ENCODE measurements at regions not wholly inside any gene's neighbourhood (a gene's known extent, or its start where the extent isn't known, plus 50 kb on each side); places are given as distances from the start of the nearest gene placed in this dataset.

DNA sequence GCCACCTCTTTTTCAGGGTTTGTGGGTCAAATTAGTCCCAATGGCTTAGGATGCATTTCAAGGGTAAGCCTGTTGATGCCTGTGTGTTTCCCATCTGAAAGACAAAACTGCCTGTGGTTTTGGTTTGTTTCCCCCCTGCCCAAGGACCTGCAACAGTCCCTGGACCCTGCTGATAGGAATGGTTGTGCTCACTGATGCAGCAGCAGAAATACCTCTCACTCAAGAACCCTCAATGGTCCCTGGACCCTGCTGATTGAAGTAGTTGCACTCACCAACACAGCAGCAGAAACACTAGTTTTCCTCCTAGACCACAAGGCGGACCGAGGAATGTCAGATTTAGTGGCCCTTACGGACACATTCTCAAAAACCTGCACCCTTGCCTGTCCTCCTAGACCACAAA, 386.9 kb downstream of the NUP35 start:
- H3K4me3 ChIP-seq (ENCODE audit: insufficient read depth, low read length): no peak overlapping the region
- no peak overlapping the region for H3K4me2 ChIP-seq (ENCODE audit: insufficient read depth, low read length)
- H3K27ac ChIP-seq (ENCODE audit: low read depth, low read length): no peak overlapping the region
- no peaks in the 10 kb centered on the region for H3K79me2 ChIP-seq (ENCODE audit: insufficient read depth, low read length)
- no peaks in the 10 kb centered on the region for H3K9me3 ChIP-seq (ENCODE audit: low read depth, low read length)
- TF ChIP-seq, protein P1, sequence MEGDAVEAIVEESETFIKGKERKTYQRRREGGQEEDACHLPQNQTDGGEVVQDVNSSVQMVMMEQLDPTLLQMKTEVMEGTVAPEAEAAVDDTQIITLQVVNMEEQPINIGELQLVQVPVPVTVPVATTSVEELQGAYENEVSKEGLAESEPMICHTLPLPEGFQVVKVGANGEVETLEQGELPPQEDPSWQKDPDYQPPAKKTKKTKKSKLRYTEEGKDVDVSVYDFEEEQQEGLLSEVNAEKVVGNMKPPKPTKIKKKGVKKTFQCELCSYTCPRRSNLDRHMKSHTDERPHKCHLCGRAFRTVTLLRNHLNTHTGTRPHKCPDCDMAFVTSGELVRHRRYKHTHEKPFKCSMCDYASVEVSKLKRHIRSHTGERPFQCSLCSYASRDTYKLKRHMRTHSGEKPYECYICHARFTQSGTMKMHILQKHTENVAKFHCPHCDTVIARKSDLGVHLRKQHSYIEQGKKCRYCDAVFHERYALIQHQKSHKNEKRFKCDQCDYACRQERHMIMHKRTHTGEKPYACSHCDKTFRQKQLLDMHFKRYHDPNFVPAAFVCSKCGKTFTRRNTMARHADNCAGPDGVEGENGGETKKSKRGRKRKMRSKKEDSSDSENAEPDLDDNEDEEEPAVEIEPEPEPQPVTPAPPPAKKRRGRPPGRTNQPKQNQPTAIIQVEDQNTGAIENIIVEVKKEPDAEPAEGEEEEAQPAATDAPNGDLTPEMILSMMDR (IDR thresholded peaks at IDR 0.05; ENCODE audit: extremely low read depth, low read depth, low read length): no peak
- DNase-seq (ENCODE audit: insufficient read length, low spot score, missing footprints): no peak
- H3K27me3 ChIP-seq (ENCODE audit: insufficient read depth, low read length): no peaks in the 10 kb centered on the region
- no peak overlapping the region for H2AFZ ChIP-seq (ENCODE audit: low read length)
- H3K36me3 ChIP-seq (ENCODE audit: insufficient read depth, low read length): no peaks in the 10 kb centered on the region
- no peaks in the 10 kb centered on the region for H4K20me1 ChIP-seq (ENCODE audit: insufficient read depth, low read length)
- H3K4me1 ChIP-seq (ENCODE audit: insufficient read depth, low read length): no peaks in the 10 kb centered on the region

DNA sequence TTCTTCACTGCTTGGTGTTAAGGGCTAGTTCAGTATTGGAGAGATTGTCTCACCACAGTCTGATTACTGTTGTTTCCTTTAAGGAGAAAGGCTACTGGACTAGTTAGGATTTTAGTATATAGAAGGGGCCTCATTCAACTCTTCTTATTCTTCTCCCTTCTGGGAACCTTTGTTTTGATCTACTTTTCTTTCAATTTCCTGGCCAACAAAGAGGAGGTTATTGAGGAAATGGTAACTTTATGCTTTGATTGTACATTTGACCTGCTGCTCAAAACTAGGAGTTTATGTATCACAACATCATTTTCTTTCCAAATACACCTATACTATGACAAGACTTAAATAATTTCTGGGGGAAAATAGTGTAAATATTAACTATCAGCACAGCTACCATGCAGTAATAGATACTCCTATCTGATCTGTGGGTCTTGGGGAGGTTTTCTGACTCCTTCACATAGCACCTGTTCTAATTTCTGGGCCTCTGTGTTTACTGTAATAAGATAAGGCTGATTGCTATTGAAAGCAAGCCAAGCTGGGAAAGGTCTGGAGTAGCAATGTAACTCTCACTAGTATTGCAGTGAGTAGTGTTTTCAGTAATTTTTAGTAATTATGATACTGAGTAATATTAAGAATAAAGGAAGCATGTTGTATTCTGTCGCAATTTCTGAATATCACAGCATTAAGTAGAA, 395.3 kb downstream of the NUP35 start:
- TF ChIP-seq, protein P1 (IDR thresholded peaks at IDR 0.05; ENCODE audit: extremely low read depth, low read depth, low read length): no peak
- H3K36me3 ChIP-seq (ENCODE audit: insufficient read depth, low read length): no peaks in the 10 kb centered on the region
- H3K79me2 ChIP-seq (ENCODE audit: insufficient read depth, low read length): no peaks in the 10 kb centered on the region
- H3K9me3 ChIP-seq (ENCODE audit: low read depth, low read length): no peaks in the 10 kb centered on the region
- no peaks in the 10 kb centered on the region for H3K4me1 ChIP-seq (ENCODE audit: insufficient read depth, low read length)
- no peaks in the 10 kb centered on the region for H4K20me1 ChIP-seq (ENCODE audit: insufficient read depth, low read length)
- no peaks in the 10 kb centered on the region for H3K27me3 ChIP-seq (ENCODE audit: insufficient read depth, low read length)
- no peak for DNase-seq (ENCODE audit: insufficient read length, low spot score, missing footprints)
- H3K27ac ChIP-seq (ENCODE audit: low read depth, low read length): no peak overlapping the region
- H2AFZ ChIP-seq (ENCODE audit: low read length): no peak overlapping the region
- H3K4me2 ChIP-seq (ENCODE audit: insufficient read depth, low read length): no peak overlapping the region
- H3K4me3 ChIP-seq (ENCODE audit: insufficient read depth, low read length): no peak overlapping the region

DNA sequence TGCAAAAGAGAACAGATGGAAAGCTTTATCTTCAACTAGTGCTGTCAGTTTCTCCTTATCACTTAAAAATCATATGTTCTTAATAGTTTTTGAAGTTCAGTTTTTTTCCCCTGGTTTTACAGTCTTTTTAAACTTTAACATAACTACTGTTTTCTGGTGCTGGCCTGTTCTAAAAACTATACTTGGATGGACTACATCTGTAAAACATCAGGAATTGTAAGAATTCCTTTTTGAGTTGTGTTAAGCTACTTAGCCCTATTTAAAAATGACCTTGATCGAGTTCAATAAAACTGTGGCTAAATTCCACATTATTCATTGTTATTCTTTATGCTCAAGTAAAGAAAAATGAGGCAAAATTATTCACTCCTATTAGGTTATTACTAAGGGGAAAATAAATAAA, 397.7 kb downstream of the NUP35 start:
- Histone ChIP-seq H2AFZ (ENCODE audit: low read length) (no peak overlapping the region), H3K4me2 (ENCODE audit: insufficient read depth, low read length) (no peak overlapping the region), H3K4me1 (ENCODE audit: insufficient read depth, low read length) (no peaks in the 10 kb centered on the region), H3K9me3 (ENCODE audit: low read depth, low read length) (no peaks in the 10 kb centered on the region), H4K20me1 (ENCODE audit: insufficient read depth, low read length) (no peaks in the 10 kb centered on the region), H3K36me3 (ENCODE audit: insufficient read depth, low read length) (no peaks in the 10 kb centered on the region), H3K79me2 (ENCODE audit: insufficient read depth, low read length) (no peaks in the 10 kb centered on the region), H3K27ac (ENCODE audit: low read depth, low read length) (no peak overlapping the region), H3K4me3 (ENCODE audit: insufficient read depth, low read length) (no peak overlapping the region), H3K27me3 (ENCODE audit: insufficient read depth, low read length) (no peaks in the 10 kb centered on the region)
- DNase-seq (ENCODE audit: insufficient read length, low spot score, missing footprints): no peak
- TF ChIP-seq, protein P1 (IDR thresholded peaks at IDR 0.05; ENCODE audit: extremely low read depth, low read depth, low read length): no peak

DNA sequence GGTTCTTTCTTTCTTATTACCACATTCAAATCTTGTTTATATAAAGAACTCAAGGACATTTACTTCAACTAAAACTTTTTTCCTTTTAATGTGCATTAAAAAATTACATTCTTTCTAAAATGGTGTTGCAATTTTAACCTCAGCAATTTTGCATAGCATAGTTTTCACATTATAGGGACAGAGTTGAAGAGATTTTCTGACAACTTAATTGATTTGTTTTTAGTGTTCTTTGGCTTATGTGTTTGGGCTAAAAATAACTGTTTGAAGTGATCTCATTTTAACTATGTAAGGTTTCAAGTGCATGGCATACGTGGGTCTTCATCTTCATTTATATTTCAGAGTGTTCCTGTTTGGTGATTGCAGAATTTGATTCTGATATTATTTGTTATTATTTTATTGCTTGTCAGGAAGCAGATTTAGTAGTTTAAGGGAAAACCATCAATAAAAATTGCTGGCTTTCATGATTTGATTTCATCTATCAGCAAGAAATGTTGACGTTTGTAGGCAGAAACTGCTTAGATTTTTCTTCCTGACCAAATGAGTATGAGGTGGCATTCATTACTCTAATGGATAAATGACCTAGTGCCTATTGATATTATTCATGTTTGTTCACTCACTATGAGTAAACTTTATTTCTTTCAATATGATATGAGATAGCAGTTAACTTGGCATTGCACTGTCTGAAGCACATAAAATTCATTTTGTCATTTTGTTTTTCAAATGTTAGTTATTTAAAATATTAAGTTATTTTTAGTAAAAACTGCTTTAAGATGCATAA, 398.4 kb downstream of the NUP35 start:
- no peaks in the 10 kb centered on the region for H3K36me3 ChIP-seq (ENCODE audit: insufficient read depth, low read length)
- no peaks in the 10 kb centered on the region for H3K27me3 ChIP-seq (ENCODE audit: insufficient read depth, low read length)
- no peaks in the 10 kb centered on the region for H3K79me2 ChIP-seq (ENCODE audit: insufficient read depth, low read length)
- TF ChIP-seq, protein P1 (IDR thresholded peaks at IDR 0.05; ENCODE audit: extremely low read depth, low read depth, low read length): no peak
- DNase-seq (ENCODE audit: insufficient read length, low spot score, missing footprints): no peak
- no peaks in the 10 kb centered on the region for H3K4me1 ChIP-seq (ENCODE audit: insufficient read depth, low read length)
- no peak overlapping the region for H2AFZ ChIP-seq (ENCODE audit: low read length)
- H3K4me3 ChIP-seq (ENCODE audit: insufficient read depth, low read length): no peak overlapping the region
- no peak overlapping the region for H3K4me2 ChIP-seq (ENCODE audit: insufficient read depth, low read length)
- H4K20me1 ChIP-seq (ENCODE audit: insufficient read depth, low read length): no peaks in the 10 kb centered on the region
- H3K27ac ChIP-seq (ENCODE audit: low read depth, low read length): no peak overlapping the region
- H3K9me3 ChIP-seq (ENCODE audit: low read depth, low read length): no peaks in the 10 kb centered on the region

All from osteoblast (primary cell).